Fibroblast of pulmonary artery (primary cell): ENCODE measurements at regions not wholly inside any gene's neighbourhood (a gene's known extent, or its start where the extent isn't known, plus 50 kb on each side); places are given as distances from the start of the nearest gene placed in this dataset.

Experiments
- DNase-seq: peaks from one replicate; pipeline ENCODE4 v3.0.0-alpha.2; 2010; ENCODE audit warnings: low read depth
- H3K4me3 ChIP-seq: replicated peaks from 2 replicates; pipeline ENCODE4 v1.5.1; 2011; ENCODE audit warnings: low read depth, mild to moderate bottlenecking, control low read depth, low read length, moderate library complexity
- CTCF ChIP-seq: IDR thresholded peaks from 2 replicates; pipeline ENCODE4 v1.5.1; 2011; ENCODE audit warnings: mild to moderate bottlenecking, control low read depth, low read length, inconsistent platforms; ENCODE audit errors: missing control alignments

GRCh38 chr12:43095669-43096280 lies 456.2 kb downstream of the ADAMTS20 start:
- DNase-seq, result no peak
- no peak for TF ChIP-seq CTCF
- no peak overlapping the region for H3K4me3 ChIP-seq

DNA sequence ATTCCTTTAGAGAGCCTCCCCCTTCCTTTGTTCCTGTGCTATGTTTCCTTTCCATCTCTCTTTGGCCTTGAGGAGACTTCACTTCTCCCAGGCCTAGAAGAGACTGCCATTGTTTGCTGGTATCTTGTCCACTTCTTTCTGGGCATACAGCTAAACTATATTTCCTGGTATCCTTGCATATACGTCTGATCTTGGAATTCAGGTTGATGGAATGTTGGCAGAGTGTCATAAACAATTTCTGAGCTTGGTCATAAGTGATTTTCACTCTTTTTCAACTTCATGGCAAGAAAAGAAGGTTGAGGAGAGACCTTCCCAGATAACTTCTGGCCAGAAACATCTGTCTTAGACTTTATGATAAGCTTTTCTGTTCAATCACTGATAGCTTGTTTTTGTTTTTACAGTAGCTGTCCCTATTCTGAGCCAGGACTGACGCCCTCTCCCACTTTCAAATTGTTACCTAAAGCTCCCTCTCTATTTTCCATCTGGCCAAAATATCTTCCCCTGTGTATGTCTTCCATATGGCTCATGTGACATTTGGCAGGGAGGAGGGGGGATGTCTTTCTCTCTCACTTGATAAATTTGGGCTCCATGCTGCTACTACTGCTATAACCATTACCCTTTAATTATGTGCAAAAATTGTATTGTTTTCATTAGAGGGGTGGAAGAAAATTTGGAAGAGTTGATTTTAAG lies 457.0 kb downstream of the ADAMTS20 start:
- peak; percentile 45 for DNase-seq
- no peak overlapping the region for H3K4me3 ChIP-seq
- no peak for TF ChIP-seq CTCF

DNA sequence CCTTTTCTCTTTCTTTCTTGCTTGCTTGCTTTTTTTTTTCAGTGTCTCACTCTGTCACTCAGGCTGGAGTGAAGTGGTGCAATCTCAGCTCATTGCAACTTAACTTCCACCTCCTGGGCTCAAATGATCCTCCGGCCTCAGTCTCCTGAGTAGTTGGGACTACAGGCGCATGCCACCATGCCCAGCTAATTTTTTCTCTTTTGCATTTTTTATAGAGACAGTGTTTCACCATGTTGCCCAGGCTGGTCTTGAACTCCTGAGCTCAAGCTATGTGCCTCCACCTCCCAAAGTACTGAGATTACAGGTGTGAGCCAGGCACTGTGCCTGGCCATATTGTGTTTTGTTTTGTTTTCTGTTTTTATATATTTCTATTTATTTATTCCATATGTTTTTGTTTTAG lies 461.0 kb downstream of the ADAMTS20 start:
- TF ChIP-seq CTCF, result no peak
- DNase-seq, result no peak
- H3K4me3 ChIP-seq, result no peak overlapping the region

- no peak for TF ChIP-seq CTCF
- no peak overlapping the region for H3K4me3 ChIP-seq
- no peak for DNase-seq
Measured at GRCh38 chr12:43087195-43088091, 464.6 kb downstream of the ADAMTS20 start.

GRCh38 chr12:43079476-43079875 lies 472.5 kb downstream of the ADAMTS20 start:
- H3K4me3 ChIP-seq, result no peak overlapping the region
- DNase-seq, result peak; percentile 22
- no peak for TF ChIP-seq CTCF

DNA sequence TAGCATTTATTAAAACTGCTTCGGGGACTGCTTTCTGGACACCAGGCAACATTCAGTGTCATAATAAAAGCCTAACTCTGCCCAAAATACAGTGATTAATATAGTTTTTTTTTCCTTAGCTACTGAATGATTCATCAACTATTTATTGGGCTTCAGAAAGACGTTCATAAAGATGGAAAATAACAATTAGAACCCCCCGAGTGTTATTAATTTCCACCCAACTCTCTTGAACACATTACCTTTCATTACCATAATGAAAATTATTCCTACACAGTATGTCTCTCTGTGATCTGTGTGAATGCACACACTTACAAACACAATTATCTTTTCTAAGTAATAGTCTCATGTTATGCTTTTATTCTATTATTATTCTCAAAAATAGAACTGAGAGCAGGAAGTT lies 473.0 kb downstream of the ADAMTS20 start:
- no peak for DNase-seq
- H3K4me3 ChIP-seq, result no peak overlapping the region
- no peak for TF ChIP-seq CTCF
